GM04504 (cell line): ENCODE measurements at regions not wholly inside any gene's neighbourhood (a gene's known extent, or its start where the extent isn't known, plus 50 kb on each side); places are given as distances from the start of the nearest gene placed in this dataset.
"Not testable (repeated sequence)": the region's sequence is repeated elsewhere in the genome, so short reads cannot be mapped to it uniquely, and the experiment has no call there.

Experiments used
- DNase-seq: peaks from one replicate; pipeline ENCODE4 v3.0.0-alpha.2; 2012; ENCODE audit warnings: low read depth

DNA sequence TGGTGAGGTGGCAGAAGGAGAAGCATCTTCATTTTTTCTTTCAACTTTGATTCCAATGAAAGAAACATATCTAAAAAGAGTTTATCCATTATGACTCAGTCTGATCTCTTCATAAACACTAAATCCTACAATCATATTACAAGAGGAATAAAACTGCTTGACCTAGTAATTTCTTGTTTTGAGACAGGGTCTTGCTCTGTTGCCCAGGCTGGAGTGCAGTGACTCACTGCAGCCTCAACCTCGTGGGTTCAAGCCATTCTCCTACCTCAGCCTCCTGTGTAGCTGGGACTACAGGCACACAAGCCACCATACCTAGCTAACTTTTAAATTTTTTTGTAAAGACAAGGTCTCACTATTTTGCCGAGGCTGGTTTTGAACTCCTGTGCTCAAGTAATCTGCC, 147.2 kb downstream of the NDUFA12 start:
- no peak for DNase-seq

GRCh38 chr12:94855853-94856252, 147.6 kb downstream of the NDUFA12 start:
- no peak for DNase-seq

- DNase-seq, result no peak
These were observed 152.0 kb downstream of the NDUFA12 start for GRCh38 chr12:94851396-94852028.

DNA sequence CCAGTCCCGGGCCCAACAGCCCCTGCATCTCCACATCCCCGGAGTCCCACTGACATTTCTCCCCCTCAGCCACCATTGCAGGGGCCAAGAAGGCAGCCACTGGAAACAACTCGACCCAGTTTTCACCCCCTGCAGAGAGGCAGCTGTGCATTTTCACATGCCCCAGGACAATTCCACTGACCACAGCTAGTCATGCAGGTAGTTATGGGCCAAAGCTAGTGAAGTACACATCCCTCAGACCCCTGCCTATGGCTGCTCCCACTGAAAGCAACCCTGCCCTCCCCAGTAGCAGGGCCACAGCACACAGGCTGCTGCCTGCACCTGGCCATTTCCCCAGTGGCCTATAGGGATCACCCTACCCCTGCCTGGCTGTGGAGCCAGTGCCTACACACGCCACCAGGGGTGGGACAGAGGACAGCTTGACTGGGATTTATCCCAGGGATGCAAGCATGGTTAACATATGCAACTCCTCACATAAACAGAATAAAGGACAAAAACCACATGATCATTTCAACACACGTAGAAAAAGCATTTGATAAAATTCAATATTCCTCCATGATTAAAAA, 154.0 kb downstream of the NDUFA12 start:
- DNase-seq, result no peak

- DNase-seq, result no peak
These were observed 154.5 kb downstream of the NDUFA12 start for GRCh38 chr12:94848966-94849365.

DNA sequence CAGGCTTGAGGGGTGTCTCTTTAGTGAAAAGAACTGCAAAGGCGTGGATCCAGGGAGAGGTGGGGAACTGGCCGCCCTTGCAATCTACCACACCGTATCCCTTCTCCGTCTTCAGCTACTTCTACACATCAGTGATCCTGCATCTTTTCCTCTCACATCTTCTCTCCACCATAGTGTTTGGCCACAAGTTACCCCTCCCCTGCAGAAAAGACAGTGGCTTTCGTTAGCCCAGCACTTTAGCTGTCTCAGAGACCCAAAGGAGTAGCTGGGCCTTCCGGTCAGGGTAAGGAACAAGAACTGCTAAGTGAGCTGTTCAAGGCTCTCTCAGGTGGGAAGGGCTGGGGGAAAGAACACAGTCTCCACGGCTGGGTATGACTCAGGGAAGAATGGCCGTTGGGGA, 158.4 kb downstream of the NDUFA12 start:
- DNase-seq, result no peak

- no peak for DNase-seq
These were observed 159.0 kb downstream of the NDUFA12 start for GRCh38 chr12:94844452-94844851.

- DNase-seq, result no peak
These were observed 161.4 kb downstream of the NDUFA12 start for GRCh38 chr12:94841904-94842610.

DNA sequence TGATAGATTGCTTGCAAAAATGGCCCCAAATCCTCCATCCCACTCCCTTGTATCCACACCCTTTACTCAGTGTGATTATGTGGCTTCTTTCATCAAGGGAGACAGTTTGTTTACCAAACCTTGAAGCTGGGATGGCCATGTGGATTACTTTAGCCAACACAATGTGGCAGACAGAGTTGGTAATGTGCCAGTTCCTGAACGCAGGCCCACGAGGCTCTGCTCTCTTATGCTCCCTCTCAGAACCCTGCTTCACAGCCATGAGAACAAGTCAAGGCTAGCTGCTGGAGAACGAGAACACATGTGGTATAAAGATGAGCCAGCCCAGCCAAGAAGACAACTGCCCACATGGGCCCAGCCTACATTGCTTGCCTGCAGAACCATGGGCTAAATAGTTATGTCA, 162.3 kb downstream of the NDUFA12 start:
- DNase-seq, result no peak

DNA sequence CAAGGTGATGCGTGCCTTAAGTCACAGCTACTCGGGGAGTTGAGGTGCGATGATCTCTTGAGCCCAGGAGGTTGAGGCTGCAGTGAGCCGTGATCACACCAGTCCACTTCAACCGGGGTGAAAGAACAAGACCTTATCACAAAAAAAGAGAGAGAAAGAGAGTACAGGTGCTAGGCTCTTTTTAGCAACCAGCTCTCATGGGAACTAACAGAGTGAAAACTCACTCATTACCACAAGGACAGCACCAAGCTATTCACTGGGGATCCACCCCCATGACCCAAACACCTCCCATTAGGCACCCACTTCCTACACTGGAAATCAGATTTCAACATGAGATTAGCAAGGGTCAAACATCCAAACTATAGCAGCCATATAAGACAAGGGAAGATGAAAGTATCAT, 164.2 kb downstream of the NDUFA12 start:
- no peak for DNase-seq

GRCh38 chr12:94836952-94837670, 166.4 kb downstream of the NDUFA12 start:
- not testable (repeated sequence) for DNase-seq

DNA sequence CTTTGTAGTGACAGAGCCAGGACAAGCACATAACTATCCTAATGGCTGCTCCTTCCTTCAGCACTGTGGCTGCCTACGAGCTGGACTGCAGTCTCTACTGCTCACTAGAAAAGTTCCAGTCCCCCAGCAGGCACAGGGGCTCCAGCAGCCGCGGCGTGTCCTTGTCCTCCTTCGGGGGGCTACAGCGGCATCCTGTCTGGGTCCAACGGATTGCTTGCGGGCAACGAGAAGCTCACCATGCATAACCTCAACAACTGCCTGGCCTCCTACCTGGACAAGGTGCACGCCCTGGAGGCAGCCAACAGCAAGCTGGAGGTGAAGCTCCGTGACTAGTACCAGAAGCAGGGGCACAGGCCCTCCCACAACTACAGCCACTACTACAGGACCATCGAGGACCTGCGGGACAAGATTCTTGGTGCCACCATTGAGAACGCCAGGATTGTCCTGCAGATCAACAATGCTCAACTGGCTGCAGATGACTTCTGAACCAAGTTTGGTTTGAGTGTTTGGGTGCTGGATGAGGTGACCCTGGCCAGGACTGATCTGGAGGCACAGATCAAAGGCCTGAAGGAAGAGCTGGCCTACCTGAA, 169.4 kb downstream of the NDUFA12 start:
- DNase-seq, result no peak

- no peak for DNase-seq
These were observed 170.5 kb downstream of the NDUFA12 start for GRCh38 chr12:94832780-94833681.

GRCh38 chr12:94832105-94832504, 171.4 kb downstream of the NDUFA12 start:
- no peak for DNase-seq

DNA sequence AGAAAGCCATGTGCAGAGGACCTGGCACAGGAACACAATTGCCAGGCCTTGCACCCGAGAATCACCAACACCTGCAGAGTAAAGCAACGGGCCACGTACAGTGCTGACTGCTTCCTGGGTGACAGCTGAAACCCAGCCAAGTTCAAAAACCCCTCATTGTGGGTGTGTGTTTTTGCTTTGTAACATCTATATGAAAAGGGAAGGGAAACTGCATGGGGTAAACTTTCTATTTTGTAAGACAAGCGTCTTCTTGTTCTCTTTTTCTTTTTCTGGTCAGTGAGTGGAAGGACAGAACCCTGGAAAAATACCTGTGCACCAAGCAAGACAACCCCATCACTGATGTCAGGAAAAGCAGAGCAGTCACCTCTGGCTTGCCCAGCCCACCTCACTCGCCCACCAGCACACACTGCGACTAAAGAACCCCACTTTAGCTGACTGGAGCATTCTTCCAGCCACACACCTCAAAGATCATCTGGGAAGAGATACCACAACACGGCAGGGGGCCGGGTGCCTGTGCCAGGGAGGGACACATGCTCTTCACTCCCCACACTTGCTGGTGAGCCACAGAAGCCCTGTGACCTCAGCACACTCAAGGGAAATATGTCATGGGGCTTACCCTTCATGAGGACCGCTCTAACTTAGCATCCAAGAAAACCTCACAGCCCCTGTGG, 172.3 kb downstream of the NDUFA12 start:
- DNase-seq, result no peak

DNA sequence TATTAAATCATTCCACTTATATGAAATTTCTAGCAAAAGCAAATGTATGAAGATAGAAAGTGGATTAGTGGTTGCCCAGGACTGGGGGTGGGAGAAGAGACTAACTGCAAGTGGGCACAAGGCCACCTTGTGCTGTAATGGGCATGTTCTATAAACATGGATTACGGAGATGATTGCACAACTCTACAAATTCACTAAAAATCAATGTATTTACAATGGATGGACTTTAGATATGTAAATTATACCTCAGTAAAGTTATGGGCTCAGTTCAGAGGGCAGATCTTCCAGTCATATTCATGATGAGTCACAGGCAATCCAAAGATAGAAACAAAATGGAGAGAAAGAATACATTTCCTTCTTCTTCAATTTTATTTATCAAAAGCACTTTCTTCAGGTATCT, 173.9 kb downstream of the NDUFA12 start:
- DNase-seq, result no peak

DNA sequence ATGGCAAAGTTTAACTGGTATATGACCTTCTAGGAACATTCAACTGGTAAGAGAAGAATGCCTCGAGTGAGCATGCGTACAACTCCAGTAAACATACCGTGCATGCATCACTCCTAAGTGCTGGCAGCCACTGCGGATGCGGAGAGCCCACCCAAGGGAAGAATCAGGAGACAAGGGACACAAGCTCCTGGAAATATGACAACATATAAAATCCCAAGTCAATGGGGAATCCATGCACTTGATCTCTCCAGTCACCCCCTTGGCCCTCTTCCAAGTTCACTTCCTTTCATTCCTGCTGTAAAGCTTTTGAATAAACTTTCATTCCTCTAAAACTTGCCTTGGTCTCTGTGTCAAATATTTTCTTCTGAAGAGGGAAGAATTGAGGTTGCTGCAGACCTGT, 168.7 kb upstream of the TMCC3 start:
- DNase-seq, result no peak

DNA sequence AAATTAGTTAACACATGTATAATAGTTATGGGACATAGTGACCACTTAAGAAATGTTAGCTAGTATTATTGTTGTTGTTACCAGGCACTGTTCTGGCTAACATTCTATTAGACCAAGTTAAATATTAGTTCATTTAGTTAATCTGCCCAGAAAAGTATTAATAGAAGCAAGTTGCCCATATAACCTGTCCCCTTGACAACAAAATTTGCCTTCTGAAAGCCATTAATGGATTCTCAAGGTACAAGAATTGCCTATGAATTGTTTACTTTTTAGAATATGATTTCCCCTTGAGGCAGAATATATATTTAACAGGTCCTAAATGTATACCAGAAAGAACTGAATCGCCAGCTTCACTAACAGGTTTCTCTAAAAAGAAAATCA, 167.3 kb upstream of the TMCC3 start:
- no peak for DNase-seq

GRCh38 chr12:94817201-94817600, 166.8 kb upstream of the TMCC3 start:
- not testable (repeated sequence) for DNase-seq

- DNase-seq, result not testable (repeated sequence)
These were observed 166.4 kb upstream of the TMCC3 start for GRCh38 chr12:94816746-94817145.

- no peak for DNase-seq
These were observed 165.6 kb upstream of the TMCC3 start for GRCh38 chr12:94815958-94816357.
